ENCODE measurements at regions not wholly inside any gene's neighbourhood (a gene's known extent, or its start where the extent isn't known, plus 50 kb on each side); places are given as distances from the start of the nearest gene placed in this dataset.
"Not testable (repeated sequence)": the region's sequence is repeated elsewhere in the genome, so short reads cannot be mapped to it uniquely, and the experiment has no call there.

DNA sequence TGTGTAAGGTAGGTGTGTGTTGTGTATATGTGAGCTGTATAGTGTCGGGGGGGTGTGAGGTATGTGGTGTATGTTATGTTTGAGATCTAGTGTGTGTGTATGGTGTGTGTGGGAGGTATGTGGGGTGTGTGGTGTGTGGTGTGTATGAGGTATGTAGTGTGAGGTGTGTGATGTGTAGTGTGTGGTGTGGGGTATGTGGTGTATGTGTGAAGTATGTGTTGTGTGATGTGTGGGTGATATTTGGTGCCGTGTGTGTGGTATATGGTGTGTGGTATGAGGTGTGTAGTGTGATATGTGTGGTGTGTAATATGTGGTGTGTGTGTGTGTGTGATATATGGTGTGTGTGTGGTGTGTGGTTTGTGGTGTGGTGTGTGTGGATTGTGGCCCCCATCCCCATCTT is 4451.2 kb upstream of the TPTE start:
- TF ChIP-seq, protein P1, sequence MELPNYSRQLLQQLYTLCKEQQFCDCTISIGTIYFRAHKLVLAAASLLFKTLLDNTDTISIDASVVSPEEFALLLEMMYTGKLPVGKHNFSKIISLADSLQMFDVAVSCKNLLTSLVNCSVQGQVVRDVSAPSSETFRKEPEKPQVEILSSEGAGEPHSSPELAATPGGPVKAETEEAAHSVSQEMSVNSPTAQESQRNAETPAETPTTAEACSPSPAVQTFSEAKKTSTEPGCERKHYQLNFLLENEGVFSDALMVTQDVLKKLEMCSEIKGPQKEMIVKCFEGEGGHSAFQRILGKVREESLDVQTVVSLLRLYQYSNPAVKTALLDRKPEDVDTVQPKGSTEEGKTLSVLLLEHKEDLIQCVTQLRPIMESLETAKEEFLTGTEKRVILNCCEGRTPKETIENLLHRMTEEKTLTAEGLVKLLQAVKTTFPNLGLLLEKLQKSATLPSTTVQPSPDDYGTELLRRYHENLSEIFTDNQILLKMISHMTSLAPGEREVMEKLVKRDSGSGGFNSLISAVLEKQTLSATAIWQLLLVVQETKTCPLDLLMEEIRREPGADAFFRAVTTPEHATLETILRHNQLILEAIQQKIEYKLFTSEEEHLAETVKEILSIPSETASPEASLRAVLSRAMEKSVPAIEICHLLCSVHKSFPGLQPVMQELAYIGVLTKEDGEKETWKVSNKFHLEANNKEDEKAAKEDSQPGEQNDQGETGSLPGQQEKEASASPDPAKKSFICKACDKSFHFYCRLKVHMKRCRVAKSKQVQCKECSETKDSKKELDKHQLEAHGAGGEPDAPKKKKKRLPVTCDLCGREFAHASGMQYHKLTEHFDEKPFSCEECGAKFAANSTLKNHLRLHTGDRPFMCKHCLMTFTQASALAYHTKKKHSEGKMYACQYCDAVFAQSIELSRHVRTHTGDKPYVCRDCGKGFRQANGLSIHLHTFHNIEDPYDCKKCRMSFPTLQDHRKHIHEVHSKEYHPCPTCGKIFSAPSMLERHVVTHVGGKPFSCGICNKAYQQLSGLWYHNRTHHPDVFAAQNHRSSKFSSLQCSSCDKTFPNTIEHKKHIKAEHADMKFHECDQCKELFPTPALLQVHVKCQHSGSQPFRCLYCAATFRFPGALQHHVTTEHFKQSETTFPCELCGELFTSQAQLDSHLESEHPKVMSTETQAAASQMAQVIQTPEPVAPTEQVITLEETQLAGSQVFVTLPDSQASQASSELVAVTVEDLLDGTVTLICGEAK (IDR thresholded peaks at IDR 0.05): peak; percentile 15; the same call in 1 of the 2 replicates
- TF ChIP-seq, protein P1 (CRISPR knock-in tag; IDR thresholded peaks at IDR 0.05): not testable (repeated sequence)
- TF ChIP-seq ZNF646 (CRISPR knock-in tag; IDR thresholded peaks at IDR 0.05) (peak; percentile 83), NONO (IDR thresholded peaks at IDR 0.05) (0 out of 2 replicates have a peak, but pooled peaks have one; percentile 61)
- CTCF ChIA-PET (ENCODE audit: low intra/inter-chr PET ratio, low total read pairs); H3K4me2 ChIP-seq (ENCODE audit: low read depth, low read length); H3K36me3 ChIP-seq (replicated peaks in 1 of 2; ENCODE audit: control insufficient read depth in 1 of 2, insufficient read depth in 2 of 2, low read length in 2 of 2); POLR2A ChIA-PET; in situ Hi-C loops (cut with HindIII; ENCODE audit: extremely low pct_ligation_motif_present, low pct_unique_long_range_greater_than_20kb); H3K4me3 ChIP-seq (replicated peaks in 1 of 3; ENCODE audit: insufficient read depth in 1 of 3, low read depth in 2 of 3, low read length in 3 of 3); H2AFZ ChIP-seq (ENCODE audit: low read length); H3K27me3 ChIP-seq (ENCODE audit: control insufficient read depth in 1 of 2, insufficient read depth in 2 of 2, low read length in 2 of 2); DNase-seq (ENCODE audit: low spot score); H3K27ac ChIP-seq (ENCODE audit: extremely low read length, insufficient read depth, low read length); intact Hi-C loops (cut with micrococcal nuclease; ENCODE audit: unreplicated experiment); H3K79me2 ChIP-seq (ENCODE audit: insufficient read depth, low read length); H3K9ac ChIP-seq (ENCODE audit: insufficient read depth, low read depth, low read length); H3K4me1 ChIP-seq (ENCODE audit: insufficient read depth, low read length); H4K20me1 ChIP-seq (ENCODE audit: insufficient read depth, low read length); FAIRE-seq; H3K9me3 ChIP-seq (ENCODE audit: low read length); ATAC-seq; BruUV-seq (replicated peaks); TF ChIP-seq NONO (CRISPR knock-in tag; conservative IDR thresholded peaks at IDR 0.05): not testable (repeated sequence)
- WGBS (ENCODE audit: low lambda C conversion rate): 100% methylated on average over 1 of the region's 2 CpGs
